H1 (cell line): ENCODE measurements at regions not wholly inside any gene's neighbourhood (a gene's known extent, or its start where the extent isn't known, plus 50 kb on each side); places are given as distances from the start of the nearest gene placed in this dataset.

Experiments
- CTCF ChIA-PET: fragments of 300-600 bp; sonication (Branson Sonifier 250); formaldehyde crosslinking; loops from one replicate; lab custom pipeline; 2021; ENCODE audit not compliant: partially characterized antibody; lab: Charles Lee
- POLR2A ChIA-PET: fragments of 300-600 bp; sonication (Branson Sonifier 250); formaldehyde crosslinking; loops from one replicate; lab custom pipeline; 2021; ENCODE audit warnings: inconsistent platforms; ENCODE audit not compliant: partially characterized antibody; lab: Charles Lee
- DNase-seq, 2 experiments: peaks; one replicate each; pipeline versions ENCODE4 v3.0.0 to v3.0.0-alpha.2; 2010 to 2022; ENCODE audit warnings: low spot score in 2 of 2, low read depth in 1 of 2, mixed read lengths in 1 of 2
- FAIRE-seq: peaks from 2 replicates; lab custom pipeline; 2011; peaks lifted over from hg19 to GRCh38; lab: Jason Lieb, UNC
- H2AFZ ChIP-seq: 2 replicates; pipeline ENCODE4 v1.8.1; 2012; ENCODE audit warnings: low read length, inconsistent platforms
- H2AK5ac ChIP-seq: 2 replicates; pipeline ENCODE4 v1.6.1; 2013; ENCODE audit warnings: low read depth, low read length
- H2BK120ac ChIP-seq: replicated peaks from 2 replicates; pipeline ENCODE3; 2013; ENCODE audit warnings: low read depth, low read length, inconsistent platforms
- H2BK12ac ChIP-seq: 2 replicates; pipeline ENCODE4 v1.6.1; 2013; ENCODE audit warnings: low read depth, low read length
- H2BK15ac ChIP-seq: 2 replicates; pipeline ENCODE4 v1.6.1; 2013; ENCODE audit warnings: low read length
- H2BK20ac ChIP-seq: 2 replicates; pipeline ENCODE4 v1.6.1; 2013; ENCODE audit warnings: low read length
- H2BK5ac ChIP-seq: 2 replicates; pipeline ENCODE4 v1.6.1; 2013; ENCODE audit warnings: low read depth, low read length
- H3K14ac ChIP-seq: 2 replicates; pipeline ENCODE4 v1.6.1; 2013; ENCODE audit warnings: inconsistent platforms; ENCODE audit not compliant: insufficient read length
- H3K18ac ChIP-seq: 2 replicates; pipeline ENCODE4 v1.6.1; 2013; ENCODE audit warnings: low read length; ENCODE audit errors: extremely low read depth
- H3K23ac ChIP-seq: 2 replicates; pipeline ENCODE4 v1.6.1; 2013; ENCODE audit warnings: inconsistent platforms; ENCODE audit not compliant: insufficient read length
- H3K23me2 ChIP-seq: 2 replicates; pipeline ENCODE4 v1.6.1; 2013; ENCODE audit warnings: low read depth, low read length
- H3K27ac ChIP-seq: 2 replicates; pipeline ENCODE4 v1.6.1; 2011; ENCODE audit warnings: low read depth, low read length, inconsistent platforms
- H3K27me3 ChIP-seq, 4 experiments: replicated peaks in 1 of 4; 1 replicate in 1 of 4; 2 replicates in 3 of 4; pipeline versions ENCODE4 v1.6.1 to v1.8.1; 2011 to 2013; ENCODE audit warnings: low read length in 3 of 4, mild to moderate bottlenecking in 3 of 4, inconsistent platforms in 2 of 4, mixed read lengths in 2 of 4, moderate library complexity in 1 of 4; ENCODE audit not compliant: control insufficient read depth in 3 of 4, insufficient read depth in 3 of 4; ENCODE audit errors: extremely low read depth in 1 of 4
- H3K36me3 ChIP-seq, 4 experiments: 2 replicates each; pipeline versions ENCODE4 v1.6.1 to v1.8.1; 2011 to 2013; ENCODE audit warnings: mild to moderate bottlenecking in 4 of 4, low read length in 3 of 4, moderate library complexity in 2 of 4, control low read depth in 1 of 4, inconsistent platforms in 1 of 4; ENCODE audit not compliant: insufficient read depth in 4 of 4, control insufficient read depth in 2 of 4
- H3K4ac ChIP-seq: replicated peaks from 2 replicates; pipeline ENCODE3; 2013; ENCODE audit warnings: low read length, low read depth, mixed read lengths, inconsistent platforms; ENCODE audit not compliant: insufficient read length
- H3K4me1 ChIP-seq, 4 experiments: replicated peaks in 1 of 4; 1 replicate in 1 of 4; 2 replicates in 3 of 4; pipeline versions ENCODE4 v1.6.1 to v1.8.1; 2011 to 2013; ENCODE audit warnings: low read length in 3 of 4, inconsistent platforms in 2 of 4, mixed read lengths in 1 of 4; ENCODE audit not compliant: insufficient read depth in 4 of 4, control insufficient read depth in 3 of 4
- H3K4me2 ChIP-seq, 2 experiments: 2 replicates each; pipeline versions ENCODE4 v1.6.1 to v1.8.1; 2011 to 2013; ENCODE audit warnings: low read depth in 2 of 2, low read length in 2 of 2, control low read depth in 1 of 2, inconsistent platforms in 1 of 2, mild to moderate bottlenecking in 1 of 2; ENCODE audit not compliant: insufficient read depth in 1 of 2
- H3K4me3 ChIP-seq, 4 experiments: fragments of 200-600, 300-600 bp in 1 of 4; sonication (generic), shearing (Covaris generic), sonication (Bioruptor Twin) in 1 of 4; 2 replicates each; pipeline versions ENCODE4 v1.5.1 to v1.8.1; 2011 to 2016; ENCODE audit warnings: low read length in 4 of 4, low read depth in 3 of 4, control low read depth in 2 of 4, inconsistent platforms in 2 of 4, mild to moderate bottlenecking in 2 of 4, mixed read lengths in 1 of 4, moderate library complexity in 1 of 4; ENCODE audit not compliant: insufficient read depth in 2 of 4; ENCODE audit errors: extremely low read depth in 1 of 4
- H3K56ac ChIP-seq: replicated peaks from 2 replicates; pipeline ENCODE3; 2013; ENCODE audit warnings: low read depth, mild to moderate bottlenecking, mixed read lengths, low read length, inconsistent platforms; ENCODE audit not compliant: insufficient read length
- H3K79me1 ChIP-seq: 2 replicates; pipeline ENCODE4 v1.6.1; 2013; ENCODE audit warnings: low read depth, low read length, control low read depth
- H3K79me2 ChIP-seq, 2 experiments: 2 replicates each; pipeline versions ENCODE4 v1.6.1 to v1.8.1; 2012 to 2013; ENCODE audit warnings: low read length in 2 of 2, mild to moderate bottlenecking in 2 of 2, inconsistent platforms in 1 of 2; ENCODE audit not compliant: insufficient read depth in 2 of 2, control insufficient read depth in 1 of 2
- H3K9ac ChIP-seq, 4 experiments: replicated peaks in 1 of 4; 1 replicate in 1 of 4; 2 replicates in 3 of 4; pipeline versions ENCODE4 v1.6.1 to v1.8.1; 2011 to 2013; ENCODE audit warnings: low read depth in 3 of 4, low read length in 3 of 4, control low read depth in 2 of 4, mild to moderate bottlenecking in 2 of 4, moderate library complexity in 2 of 4, inconsistent platforms in 1 of 4; ENCODE audit errors: extremely low read depth in 1 of 4
- H3K9me3 ChIP-seq, 2 experiments: 2 replicates each; pipeline versions ENCODE4 v1.6.1 to v1.8.1; 2012 to 2013; ENCODE audit warnings: mild to moderate bottlenecking in 2 of 2, moderate library complexity in 2 of 2, control low read depth in 1 of 2, inconsistent platforms in 1 of 2, low read depth in 1 of 2, low read length in 1 of 2, mixed read lengths in 1 of 2; ENCODE audit not compliant: insufficient read depth in 2 of 2
- H4K20me1 ChIP-seq, 2 experiments: replicated peaks in 1 of 2; 2 replicates each; pipeline versions ENCODE3 to v1.8.1; 2011 to 2013; ENCODE audit warnings: inconsistent platforms in 2 of 2, low read length in 2 of 2, mild to moderate bottlenecking in 1 of 2; ENCODE audit not compliant: insufficient read depth in 2 of 2, control insufficient read depth in 1 of 2
- H4K5ac ChIP-seq: 2 replicates; pipeline ENCODE4 v1.6.1; 2013; ENCODE audit warnings: low read length, low read depth, mixed read lengths, inconsistent platforms; ENCODE audit not compliant: insufficient read length
- H4K8ac ChIP-seq: 2 replicates; pipeline ENCODE4 v1.8.0; 2013; ENCODE audit warnings: mild to moderate bottlenecking, moderate library complexity, low read length, inconsistent platforms; ENCODE audit not compliant: insufficient read depth; ENCODE audit errors: extremely low read depth
- H4K91ac ChIP-seq: replicated peaks from 2 replicates; pipeline ENCODE3; 2013; ENCODE audit warnings: low read length, mixed read lengths, inconsistent platforms; ENCODE audit not compliant: insufficient read length
- ASH2L ChIP-seq: fragments of 200-600, 300-600 bp; sonication (generic); IDR thresholded peaks from one replicate; pipeline ENCODE4 v1.7.1; 2017; ENCODE audit warnings: low read length
- BACH1 ChIP-seq: IDR thresholded peaks from 2 replicates; pipeline ENCODE4 v1.6.1; 2012; ENCODE audit warnings: low read length, improper control_type of control experiment
- CHD1 ChIP-seq: IDR thresholded peaks from 2 replicates; pipeline ENCODE4 v1.6.1; 2012; ENCODE audit warnings: low read depth, low read length, improper control_type of control experiment
- CHD2 ChIP-seq: IDR thresholded peaks from 2 replicates; pipeline ENCODE4 v1.6.1; 2012; ENCODE audit warnings: low read length, improper control_type of control experiment
- CREB1 ChIP-seq: IDR thresholded peaks from 2 replicates; pipeline ENCODE4 v1.6.1; 2012; ENCODE audit warnings: inconsistent platforms
- EGR1 ChIP-seq: IDR thresholded peaks from 2 replicates; pipeline ENCODE4 v1.6.1; 2011; ENCODE audit warnings: low read depth, low read length, borderline replicate concordance
- EP300 ChIP-seq, 2 experiments: IDR thresholded peaks; 1 replicate in 1 of 2; 2 replicates in 1 of 2; pipeline ENCODE4 v1.6.1; 2011 to 2012; ENCODE audit warnings: low read depth in 2 of 2, low read length in 2 of 2, mild to moderate bottlenecking in 2 of 2, borderline replicate concordance in 1 of 2, inconsistent platforms in 1 of 2, moderate library complexity in 1 of 2
- FOSL1 ChIP-seq: IDR thresholded peaks from 2 replicates; pipeline ENCODE4 v1.6.1; 2011; ENCODE audit warnings: mild to moderate bottlenecking, low read depth, low read length, moderate library complexity; ENCODE audit not compliant: insufficient read depth
- MAX ChIP-seq: IDR thresholded peaks from 2 replicates; pipeline ENCODE4 v1.6.1; 2012; ENCODE audit warnings: inconsistent platforms
- PHF8 ChIP-seq: fragments of 200-600 bp; sonication (generic); conservative IDR thresholded peaks from 2 replicates; pipeline ENCODE4 v1.7.1; 2012; ENCODE audit warnings: low read depth, mild to moderate bottlenecking, inconsistent platforms, low read length, moderate library complexity
- POLR2AphosphoS5 ChIP-seq: IDR thresholded peaks from 2 replicates; pipeline ENCODE4 v1.6.1; 2011; ENCODE audit warnings: low read depth, low read length
- SP1 ChIP-seq: IDR thresholded peaks from 2 replicates; pipeline ENCODE4 v1.6.1; 2011; ENCODE audit warnings: low read depth, low read length
- TAF1 ChIP-seq: IDR thresholded peaks from 2 replicates; pipeline ENCODE4 v1.6.1; 2011; ENCODE audit warnings: mild to moderate bottlenecking, low read depth, low read length
- WGBS, 2 experiments: shearing (Covaris generic) in 1 of 2; methylation state at CpG; one replicate each; pipeline versions ENCODE4 v1.1.6 to v1.1.7; 2013 to 2015; ENCODE audit warnings: low lambda C conversion rate in 2 of 2, mixed read lengths in 2 of 2, inconsistent platforms in 1 of 2, low coverage in 1 of 2, missing lambda C conversion rate in 1 of 2; ENCODE audit not compliant: insufficient replicate concordance in 2 of 2, insufficient coverage in 1 of 2, insufficient read length in 1 of 2; ENCODE audit errors: extremely low coverage in 1 of 2, missing lambda C conversion rate in 1 of 2; 5-methylcytosine and 5-hydroxymethylcytosine counted together

- Histone ChIP-seq H3K79me2 (no peaks in the 10 kb centered on the region), H2BK15ac (no peak overlapping the region), H2AFZ (no peak overlapping the region), H2BK12ac (no peak overlapping the region), H2BK5ac (no peak overlapping the region), H3K18ac (no peak overlapping the region), H3K4me2 (no peak overlapping the region), H3K27me3 (no peaks in the 10 kb centered on the region), H3K79me1 (no peaks in the 10 kb centered on the region), H3K4me3 (no peak overlapping the region), H4K5ac (no peak overlapping the region), H4K8ac (no peak overlapping the region), H3K9me3 (no peaks in the 10 kb centered on the region), H3K23ac (no peak overlapping the region), H3K23me2 (no peaks in the 10 kb centered on the region), H3K56ac (no peak overlapping the region), H2BK120ac (no peak overlapping the region), H3K36me3 (no peaks in the 10 kb centered on the region), H2AK5ac (no peak overlapping the region), H4K91ac (no peak overlapping the region), H3K4me1 (no peaks in the 10 kb centered on the region), H3K4ac (no peak overlapping the region), H3K27ac (no peak overlapping the region), H3K9ac (no peak overlapping the region), H4K20me1 (no peaks in the 10 kb centered on the region), H3K14ac (no peak overlapping the region), H2BK20ac (no peak overlapping the region)
- no peak for DNase-seq
- FAIRE-seq: no peak
- CTCF ChIA-PET: interaction anchor here (2.2 kb wide), 1 partner anchor 8 kb away, joined by 8 read pairs; no protein-coding TSS in a partner anchor
- POLR2A ChIA-PET: no interaction called here
- 82% methylated on average over 1 of the region's 1 CpG; no CpG with 5 or more reads in 1 of the 2 experiments for WGBS, 2 experiments
- TF ChIP-seq TAF1 (no peak), BACH1 (no peak), SP1 (no peak), CHD2 (no peak), PHF8 (no peak), MAX (no peak), ASH2L (no peak), EP300 (IDR thresholded peaks at IDR 0.05; ENCODE audit: borderline replicate concordance in 1 of 2, low read depth in 2 of 2, low read length in 2 of 2) (no peak), FOSL1 (no peak), CREB1 (no peak), CHD1 (no peak), POLR2AphosphoS5 (no peak), EGR1 (no peak)
Measured at GRCh38 chr16:87025676-87026075, 291.5 kb downstream of the C16orf95 start.
